Body of pancreas (tissue), 4 donors: ENCODE measurements at regions not wholly inside any gene's neighbourhood (a gene's known extent, or its start where the extent isn't known, plus 50 kb on each side); places are given as distances from the start of the nearest gene placed in this dataset.

Experiments
- CTCF ChIP-seq, 7 experiments: fragments of 450-650 bp in 4 of 7; fragments of 200-600 bp in 3 of 7; sonication (generic) in 3 of 7; IDR thresholded peaks; one replicate each; pipeline ENCODE4 v1.5.1; 2016 to 2019; ENCODE audit warnings: antibody characterized with exemption in 7 of 7
- POLR2A ChIP-seq, 3 donors: fragments of 450-650 bp; IDR thresholded peaks; one replicate each; pipeline ENCODE4 v1.6.1; 2016; ENCODE audit warnings: antibody characterized with exemption in 3 of 3, mild to moderate bottlenecking in 2 of 3

GRCh38 chr22:49500076-49500460 is 327.6 kb downstream of the BRD1 start:
- TF ChIP-seq CTCF (IDR thresholded peaks at IDR 0.05) = no peak
- no peak for TF ChIP-seq POLR2A (IDR thresholded peaks at IDR 0.05)
